Activated CD4-positive, alpha-beta T cell treated with anti-CD3 and anti-CD28 coated beads, Interleukin-2, amount 10 ng/mL, durations not matched to agents 7 days and 5 days (primary cell): ENCODE measurements at regions not wholly inside any gene's neighbourhood (a gene's known extent, or its start where the extent isn't known, plus 50 kb on each side); places are given as distances from the start of the nearest gene placed in this dataset.

Experiments
- CTCF ChIA-PET: fragments of 350-600 bp; sonication (Branson Sonifier 250); formaldehyde crosslinking; loops from one replicate; lab custom pipeline; 2021; ENCODE audit warnings: antibody characterized with exemption; lab: Charles Lee
- POLR2A ChIA-PET: fragments of 350-600 bp; sonication (Branson Sonifier 250); formaldehyde crosslinking; loops from one replicate; lab custom pipeline; 2021; ENCODE audit warnings: antibody characterized with exemption; lab: Charles Lee
- DNase-seq: peaks from one replicate; pipeline ENCODE4 v3.0.0-alpha.2; 2020
- H3K27ac Mint-ChIP-seq: one replicate; pipeline ENCODE4 v1.8.0; 2021; ENCODE audit warnings: mild to moderate bottlenecking, moderate library complexity, mixed read lengths
- H3K27me3 Mint-ChIP-seq: one replicate; pipeline ENCODE4 v1.8.0; 2021; ENCODE audit warnings: mixed read lengths
- H3K36me3 Mint-ChIP-seq: one replicate; pipeline ENCODE4 v1.8.0; 2021; ENCODE audit warnings: low read depth, mixed read lengths
- H3K4me1 Mint-ChIP-seq: one replicate; pipeline ENCODE4 v1.8.0; 2021; ENCODE audit warnings: mixed read lengths
- H3K4me3 Mint-ChIP-seq: one replicate; pipeline ENCODE4 v1.8.0; 2021; ENCODE audit warnings: mild to moderate bottlenecking, moderate library complexity, mixed read lengths
- H3K9me3 Mint-ChIP-seq: one replicate; pipeline ENCODE4 v1.8.0; 2021; ENCODE audit warnings: mixed read lengths

DNA sequence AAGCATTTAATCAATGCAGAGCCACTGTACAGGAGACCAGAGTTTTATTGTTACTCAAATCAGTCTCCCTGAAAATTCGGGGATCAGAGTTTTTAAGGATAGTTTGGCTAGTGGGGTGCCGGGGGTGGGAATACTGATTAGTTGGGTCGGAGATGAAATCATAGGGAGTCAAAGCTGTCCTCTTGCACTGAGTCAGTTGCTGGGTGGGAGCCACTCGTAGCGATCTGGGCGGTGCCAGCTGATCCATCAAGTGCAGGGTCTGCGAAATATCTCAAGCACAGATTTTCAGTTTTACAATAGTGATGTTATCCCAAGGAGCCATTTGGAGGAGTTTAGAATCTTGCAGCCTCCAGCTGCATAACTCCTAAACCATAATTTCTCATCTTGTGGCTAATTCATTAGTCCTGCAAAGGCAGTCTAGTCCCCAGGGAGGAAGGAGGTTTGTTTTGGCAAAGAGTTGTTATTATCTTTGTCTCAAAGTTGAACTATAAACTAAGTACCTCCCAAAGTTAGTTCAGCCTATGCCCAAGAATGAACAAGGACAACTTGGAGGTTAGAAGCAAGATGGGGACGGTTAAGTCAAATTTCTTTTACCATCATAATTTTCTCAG, 169.4 kb upstream of the PLEKHG7 start:
- H3K4me3 Mint-ChIP-seq: no peak overlapping the region
- H3K4me1 Mint-ChIP-seq: peaks cover 24% of the 10 kb centered on the region
- H3K9me3 Mint-ChIP-seq: peaks cover 3% of the 10 kb centered on the region
- peaks cover 19% of the 10 kb centered on the region for H3K36me3 Mint-ChIP-seq
- POLR2A ChIA-PET: no interaction called here
- no peak for DNase-seq
- CTCF ChIA-PET: no interaction called here
- no peaks in the 10 kb centered on the region for H3K27me3 Mint-ChIP-seq
- no peak overlapping the region for H3K27ac Mint-ChIP-seq

- H3K4me1 Mint-ChIP-seq: peaks cover 9% of the 10 kb centered on the region
- H3K27ac Mint-ChIP-seq: no peak overlapping the region
- CTCF ChIA-PET: interaction anchor here (1.0 to 1.4 kb wide), 3 partner anchors 10 to 16 kb away, joined by 3 read pairs; no protein-coding TSS in a partner anchor
Observed at GRCh38 chr12:92530706-92531105, 172.1 kb upstream of the PLEKHG7 start.

DNA sequence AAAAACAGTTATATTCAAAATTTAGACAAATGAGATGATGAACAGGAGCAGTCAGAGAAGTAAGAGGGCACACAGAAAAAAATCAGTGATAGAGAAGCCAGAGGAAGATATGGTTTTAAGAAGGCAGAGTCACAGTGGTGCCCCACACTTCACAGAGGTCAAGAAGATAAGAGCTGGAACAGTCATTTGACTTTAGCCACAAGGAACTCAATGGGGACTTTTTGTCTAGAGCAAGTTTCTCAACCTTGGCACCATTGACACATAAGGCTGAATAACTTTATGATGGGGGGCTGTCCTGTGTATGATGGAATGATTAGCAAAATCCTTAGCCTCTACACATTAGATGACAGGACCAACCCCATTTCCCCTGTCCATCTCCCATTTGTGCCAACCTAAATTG, 172.8 kb upstream of the PLEKHG7 start:
- peaks cover 3% of the 10 kb centered on the region for H3K9me3 Mint-ChIP-seq
- no peak overlapping the region for H3K27ac Mint-ChIP-seq
- peaks cover 9% of the 10 kb centered on the region for H3K4me1 Mint-ChIP-seq
- H3K36me3 Mint-ChIP-seq: peaks cover 8% of the 10 kb centered on the region
- no peak for DNase-seq
- no peaks in the 10 kb centered on the region for H3K27me3 Mint-ChIP-seq
- H3K4me3 Mint-ChIP-seq: no peak overlapping the region
- POLR2A ChIA-PET: no interaction called here
- CTCF ChIA-PET: interaction anchor here (1.2 to 1.4 kb wide), 2 partner anchors 14 to 17 kb away, joined by 3 read pairs; no protein-coding TSS in a partner anchor

More at GRCh38 chr12:92530706-92531105, 172.1 kb upstream of the PLEKHG7 start:
- Mint-ChIP-seq H3K4me3 (no peak overlapping the region), H3K9me3 (peaks cover 3% of the 10 kb centered on the region), H3K36me3 (peaks cover 8% of the 10 kb centered on the region), H3K27me3 (no peaks in the 10 kb centered on the region)
- POLR2A ChIA-PET: no interaction called here
- no peak for DNase-seq

DNA sequence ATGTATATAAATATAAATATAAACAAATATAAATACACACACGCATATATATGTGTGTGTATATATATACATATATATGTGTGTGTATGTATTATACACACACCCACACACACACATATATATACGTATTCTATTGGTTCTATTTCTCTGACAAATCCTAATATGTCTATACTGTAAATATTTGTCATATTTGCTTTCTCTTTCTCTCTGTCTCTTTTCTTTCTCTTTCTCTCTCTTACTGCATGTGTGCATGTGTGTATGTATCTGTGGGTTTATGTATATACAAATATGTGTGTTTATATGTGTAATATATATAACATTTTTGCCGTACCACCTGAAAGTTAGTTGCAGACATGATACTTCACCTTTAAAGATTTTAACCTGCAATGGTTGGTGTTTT, 174.2 kb upstream of the PLEKHG7 start:
- Mint-ChIP-seq H3K36me3 (peaks cover 14% of the 10 kb centered on the region), H3K4me1 (peaks cover 19% of the 10 kb centered on the region), H3K27me3 (no peaks in the 10 kb centered on the region), H3K9me3 (peaks cover 14% of the 10 kb centered on the region), H3K4me3 (no peak overlapping the region), H3K27ac (no peak overlapping the region)
- ChIA-PET POLR2A (no interaction called here), CTCF (no interaction called here)
- no peak for DNase-seq

GRCh38 chr12:92528097-92528496, 174.7 kb upstream of the PLEKHG7 start:
- Mint-ChIP-seq H3K9me3 (peaks cover 17% of the 10 kb centered on the region), H3K27me3 (no peaks in the 10 kb centered on the region), H3K4me3 (no peak overlapping the region), H3K27ac (no peak overlapping the region), H3K36me3 (peaks cover 18% of the 10 kb centered on the region), H3K4me1 (peaks cover 19% of the 10 kb centered on the region)
- DNase-seq: no peak
- CTCF ChIA-PET: no interaction called here
- POLR2A ChIA-PET: no interaction called here

GRCh38 chr12:92524489-92524888, 178.3 kb upstream of the PLEKHG7 start:
- H3K4me3 Mint-ChIP-seq: no peak overlapping the region
- ChIA-PET CTCF (interaction anchor here (0.6 kb wide), 1 partner anchor 166 kb away, joined by 3 read pairs; no protein-coding TSS in a partner anchor), POLR2A (no interaction called here)
- H3K27ac Mint-ChIP-seq: no peak overlapping the region
- H3K27me3 Mint-ChIP-seq: no peaks in the 10 kb centered on the region
- H3K9me3 Mint-ChIP-seq: peaks cover 22% of the 10 kb centered on the region
- H3K36me3 Mint-ChIP-seq: peaks cover 14% of the 10 kb centered on the region
- DNase-seq: no peak
- peaks cover 21% of the 10 kb centered on the region for H3K4me1 Mint-ChIP-seq

DNA sequence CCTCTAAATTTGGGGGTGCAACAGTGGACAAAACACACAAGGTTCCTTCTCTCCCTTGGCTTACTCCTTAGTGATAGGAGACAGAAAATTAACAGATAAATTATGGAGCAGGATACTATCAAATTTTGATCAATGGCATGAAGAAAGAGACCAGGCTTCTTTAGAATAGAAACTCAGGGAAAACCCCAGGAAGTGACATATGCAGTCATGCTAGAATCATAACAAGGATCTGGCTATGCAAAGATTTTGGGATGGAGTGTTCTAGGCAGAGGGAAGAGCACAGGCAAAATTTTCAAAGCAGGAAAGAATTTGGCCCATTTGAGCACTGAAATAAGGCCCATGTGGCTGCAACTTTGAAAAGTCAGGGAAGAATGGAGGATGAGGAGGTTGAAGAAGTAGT, 182.3 kb upstream of the PLEKHG7 start:
- ChIA-PET POLR2A (no interaction called here), CTCF (interaction anchor here (0.6 kb wide), 1 partner anchor 1158 kb away, joined by 3 read pairs; no protein-coding TSS in a partner anchor)
- no peak for DNase-seq
- Mint-ChIP-seq H3K27ac (no peak overlapping the region), H3K9me3 (peaks cover 34% of the 10 kb centered on the region), H3K4me1 (peaks cover 22% of the 10 kb centered on the region), H3K4me3 (no peak overlapping the region), H3K36me3 (peaks cover 13% of the 10 kb centered on the region), H3K27me3 (no peaks in the 10 kb centered on the region)

- Mint-ChIP-seq H3K27ac (no peak overlapping the region), H3K4me3 (no peak overlapping the region), H3K4me1 (peaks cover 20% of the 10 kb centered on the region), H3K27me3 (no peaks in the 10 kb centered on the region), H3K9me3 (peaks cover 29% of the 10 kb centered on the region), H3K36me3 (peaks cover 8% of the 10 kb centered on the region)
- CTCF ChIA-PET: interaction anchor here (0.7 to 0.8 kb wide), 2 partner anchors 19 kb away, joined by 4 read pairs; no protein-coding TSS in a partner anchor
- DNase-seq: no peak
- POLR2A ChIA-PET: no interaction called here
Observed at GRCh38 chr12:92519284-92519683, 183.5 kb upstream of the PLEKHG7 start.

DNA sequence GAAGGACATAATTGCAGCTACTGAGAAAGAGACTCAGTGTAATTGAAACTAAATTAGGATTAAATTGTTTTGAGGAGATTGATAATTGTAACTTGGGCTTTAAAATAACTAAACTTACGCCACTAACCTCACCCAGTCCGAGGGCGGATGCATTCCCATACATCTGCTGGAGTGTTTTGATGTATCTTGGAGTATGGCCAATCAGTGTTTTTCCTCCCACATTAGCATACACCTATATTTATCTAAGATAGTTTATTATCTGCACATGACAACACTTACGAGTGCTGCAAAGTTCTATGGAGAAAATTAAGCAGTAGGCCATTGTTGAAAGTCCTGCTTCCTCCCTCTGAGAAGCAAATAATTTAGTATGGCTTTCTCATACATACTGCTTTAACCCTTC, 184.7 kb upstream of the PLEKHG7 start:
- POLR2A ChIA-PET: no interaction called here
- Mint-ChIP-seq H3K9me3 (peaks cover 24% of the 10 kb centered on the region), H3K27me3 (no peaks in the 10 kb centered on the region), H3K36me3 (peaks cover 3% of the 10 kb centered on the region), H3K4me3 (no peak overlapping the region), H3K4me1 (peaks cover 15% of the 10 kb centered on the region), H3K27ac (no peak overlapping the region)
- no peak for DNase-seq
- CTCF ChIA-PET: no interaction called here

- Mint-ChIP-seq H3K36me3 (peaks cover 5% of the 10 kb centered on the region), H3K27ac (no peak overlapping the region), H3K9me3 (peaks cover 21% of the 10 kb centered on the region), H3K27me3 (no peaks in the 10 kb centered on the region), H3K4me1 (peaks cover 15% of the 10 kb centered on the region), H3K4me3 (no peak overlapping the region)
- ChIA-PET POLR2A (interaction anchor here (0.6 to 1.0 kb wide), 3 partner anchors 10 to 647 kb away, joined by 3 to 11 read pairs (median 6); no protein-coding TSS in a partner anchor), CTCF (interaction anchor here (0.5 to 3.1 kb wide), 6 partner anchors 11 to 813 kb away, joined by 3 to 34 read pairs (median 3); no protein-coding TSS in a partner anchor)
- no peak for DNase-seq
Observed at GRCh38 chr12:92516277-92516600, 186.6 kb upstream of the PLEKHG7 start.

GRCh38 chr12:92513231-92513730, 189.5 kb upstream of the PLEKHG7 start:
- no peak overlapping the region for H3K4me3 Mint-ChIP-seq
- ChIA-PET POLR2A (no interaction called here), CTCF (interaction anchor here (1.2 to 2.4 kb wide), 3 partner anchors 8 to 35 kb away, joined by 3 to 8 read pairs (median 3); no protein-coding TSS in a partner anchor)
- no peak overlapping the region for H3K27ac Mint-ChIP-seq
- no peaks in the 10 kb centered on the region for H3K27me3 Mint-ChIP-seq
- no peak for DNase-seq
- peaks cover 1% of the 10 kb centered on the region for H3K36me3 Mint-ChIP-seq
- peaks cover 7% of the 10 kb centered on the region for H3K4me1 Mint-ChIP-seq
- H3K9me3 Mint-ChIP-seq: peaks cover 12% of the 10 kb centered on the region

GRCh38 chr12:92511786-92512185, 191.0 kb upstream of the PLEKHG7 start:
- ChIA-PET CTCF (interaction anchor here (1.1 to 2.4 kb wide), 5 partner anchors 7 to 34 kb away, joined by 3 to 8 read pairs (median 4); no protein-coding TSS in a partner anchor), POLR2A (no interaction called here)
- no peak for DNase-seq
- Mint-ChIP-seq H3K27ac (no peak overlapping the region), H3K4me1 (peaks cover 7% of the 10 kb centered on the region), H3K9me3 (peaks cover 11% of the 10 kb centered on the region), H3K36me3 (peaks cover 1% of the 10 kb centered on the region), H3K27me3 (no peaks in the 10 kb centered on the region), H3K4me3 (no peak overlapping the region)

DNA sequence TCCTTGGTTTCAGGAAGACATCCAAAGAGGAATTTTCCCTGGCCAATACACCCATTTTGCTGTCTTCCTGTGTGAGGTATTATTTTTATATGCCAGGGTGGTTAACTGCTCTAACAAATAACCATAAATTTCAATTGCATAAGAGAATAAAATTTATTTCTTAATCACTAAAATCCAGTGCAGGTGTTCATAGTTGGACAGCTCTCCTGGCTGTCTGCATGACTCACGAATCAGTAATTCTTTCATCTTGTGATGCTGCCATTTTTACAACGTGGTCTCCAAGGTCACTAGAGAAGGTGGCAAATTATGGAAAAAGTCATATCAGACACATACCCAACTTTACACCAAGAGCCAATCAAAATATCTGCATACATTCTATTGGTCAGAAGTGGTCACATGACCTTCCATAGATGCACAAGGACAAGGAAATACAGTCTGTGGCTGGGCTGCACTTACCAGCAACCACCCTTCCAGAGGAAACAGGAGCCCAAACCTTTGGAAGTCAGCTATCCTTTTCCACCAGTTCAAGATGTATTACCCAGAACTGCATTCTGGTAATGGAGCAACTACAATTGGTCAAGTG, 193.5 kb upstream of the PLEKHG7 start:
- DNase-seq: no peak
- H3K36me3 Mint-ChIP-seq: peaks cover 11% of the 10 kb centered on the region
- H3K4me1 Mint-ChIP-seq: peaks cover 22% of the 10 kb centered on the region
- no peak overlapping the region for H3K4me3 Mint-ChIP-seq
- H3K27me3 Mint-ChIP-seq: no peaks in the 10 kb centered on the region
- H3K9me3 Mint-ChIP-seq: peaks cover 13% of the 10 kb centered on the region
- H3K27ac Mint-ChIP-seq: no peak overlapping the region
- CTCF ChIA-PET: interaction anchor here (0.6 kb wide), 1 partner anchor 15 kb away, joined by 4 read pairs; no protein-coding TSS in a partner anchor
- POLR2A ChIA-PET: no interaction called here
